ENCODE measurements at regions not wholly inside any gene's neighbourhood (a gene's known extent, or its start where the extent isn't known, plus 50 kb on each side); places are given as distances from the start of the nearest gene placed in this dataset.

GRCh38 chr7:156148995-156149394 lies 336.7 kb upstream of the SHH start:
- intact Hi-C loops (cut with DNase I) = no loop called here
- no peak for DNase-seq

GRCh38 chr7:156148547-156148946 lies 336.3 kb upstream of the SHH start:
- DNase-seq = peak in 1 of 10 donors; percentile 80
- intact Hi-C loops (cut with DNase I) = no loop called here

GRCh38 chr7:156147756-156148504 lies 335.7 kb upstream of the SHH start:
- intact Hi-C loops (cut with DNase I) = no loop called here
- DNase-seq = no peak

- DNase-seq = no peak
- intact Hi-C loops (cut with DNase I) = no loop called here
Observed at GRCh38 chr7:156147104-156147503, 334.8 kb upstream of the SHH start.

DNA sequence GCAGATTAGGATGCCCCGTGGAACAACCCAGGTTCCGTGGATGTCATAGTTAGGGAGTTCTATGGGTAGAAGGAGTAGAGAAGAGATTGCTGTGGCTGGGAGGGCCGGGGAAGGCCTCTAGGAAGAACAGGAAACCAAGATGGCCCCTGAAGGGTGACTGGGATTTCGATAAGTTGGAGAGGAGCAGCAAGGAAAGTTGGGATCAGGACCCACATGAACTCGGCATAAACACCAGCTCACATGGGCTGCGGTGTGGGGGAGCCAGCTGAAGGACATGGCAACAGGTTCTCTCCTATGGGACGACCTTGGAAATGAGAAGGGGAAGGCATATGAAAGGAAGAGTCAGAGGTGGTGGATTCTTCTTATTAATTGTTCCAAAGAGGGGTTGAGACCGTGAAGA lies 333.7 kb upstream of the SHH start:
- intact Hi-C loops (cut with DNase I) = no loop called here

DNA sequence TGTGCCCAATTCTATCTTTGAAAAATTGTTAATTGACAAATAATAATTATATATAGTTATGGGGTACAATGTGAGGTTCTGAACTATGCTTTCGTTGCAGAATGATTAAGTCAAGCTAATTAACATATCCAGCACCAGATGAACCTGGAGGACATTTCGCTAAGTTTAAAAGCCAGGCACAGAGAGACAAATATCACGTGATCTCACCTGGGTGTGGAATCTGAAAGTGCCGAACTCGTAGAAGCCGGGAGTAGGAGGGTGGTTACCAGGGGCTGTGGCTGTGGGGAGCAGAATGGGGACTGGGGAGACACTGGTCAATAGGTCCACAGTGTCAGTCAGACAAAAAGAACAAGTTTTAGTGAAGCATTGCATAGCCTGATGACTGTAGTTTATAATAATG lies 332.9 kb upstream of the SHH start:
- intact Hi-C loops (cut with DNase I) = no loop called here

More for the DNA sequence above, 333.7 kb upstream of the SHH start:
- no peak for DNase-seq

DNA sequence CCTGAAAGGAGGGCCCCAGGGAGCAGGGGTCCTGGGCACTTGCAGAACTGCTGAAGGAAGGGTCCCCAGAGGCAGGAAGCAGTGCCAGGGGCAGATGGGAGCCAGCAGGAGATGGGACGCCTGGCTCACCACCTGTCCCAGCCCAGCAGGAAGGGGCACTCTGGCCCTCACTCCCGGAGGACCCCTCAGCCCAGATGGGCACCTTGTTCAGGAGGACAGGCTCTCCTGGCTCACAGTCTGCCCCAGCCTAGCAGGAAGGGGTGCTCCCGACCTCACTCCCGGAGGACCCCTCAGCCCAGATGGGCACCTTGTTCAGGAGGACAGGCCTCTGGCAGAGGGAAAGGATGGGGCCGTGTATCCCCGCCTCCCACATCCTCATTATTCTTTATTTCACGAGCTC lies 331.4 kb upstream of the SHH start:
- peak in 1 of 10 donors; percentile 62 for DNase-seq
- intact Hi-C loops (cut with DNase I) = no loop called here

More for the DNA sequence above, 332.9 kb upstream of the SHH start:
- DNase-seq = no peak

GRCh38 chr7:156143158-156143557 lies 330.9 kb upstream of the SHH start:
- DNase-seq = peak in 1 of 10 donors; percentile 67
- intact Hi-C loops (cut with DNase I) = no loop called here

GRCh38 chr7:156141941-156142340 lies 329.7 kb upstream of the SHH start:
- intact Hi-C loops (cut with DNase I) = no loop called here

DNA sequence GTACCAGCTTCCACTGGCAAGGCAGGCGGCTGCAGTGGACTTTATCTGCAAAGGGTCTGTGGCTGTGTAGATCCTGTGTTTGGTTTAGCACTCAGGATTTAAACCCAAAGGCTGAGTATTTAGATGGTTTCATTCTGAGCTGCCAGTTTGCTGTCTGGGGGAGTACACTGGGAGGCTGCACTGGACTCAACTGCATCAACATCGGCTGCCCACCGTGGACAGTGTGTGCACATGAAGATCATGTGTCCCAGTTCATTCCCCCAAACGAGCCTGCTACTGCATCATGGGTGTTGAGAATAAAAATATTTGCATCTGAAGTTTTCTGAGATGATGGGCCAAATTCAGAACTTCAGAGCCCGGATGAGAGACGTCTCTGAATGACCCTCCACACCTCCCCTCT lies 328.6 kb upstream of the SHH start:
- intact Hi-C loops (cut with DNase I) = no loop called here

More at GRCh38 chr7:156141941-156142340, 329.7 kb upstream of the SHH start:
- no peak for DNase-seq

DNA sequence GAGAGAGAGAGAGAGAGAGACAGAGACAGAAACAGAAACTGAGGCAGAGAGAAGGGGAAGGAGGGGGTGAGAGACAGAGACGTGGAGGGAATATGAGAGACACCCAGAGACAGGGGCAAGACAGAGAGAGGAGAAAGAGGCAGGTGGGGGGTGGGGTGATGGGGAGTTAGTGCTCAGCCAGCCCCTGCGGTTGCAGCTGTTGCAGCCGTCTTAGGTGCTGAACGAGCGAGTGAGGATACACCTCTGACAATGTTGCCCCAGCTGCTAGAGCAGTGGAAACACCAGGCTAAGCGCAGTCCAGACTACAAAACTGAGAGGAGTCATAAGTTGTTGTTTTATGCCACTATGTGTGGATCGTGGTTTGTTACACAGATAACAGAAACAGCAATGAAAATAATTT lies 328.2 kb upstream of the SHH start:
- DNase-seq = no peak
- intact Hi-C loops (cut with DNase I) = no loop called here

More for the DNA sequence above, 328.6 kb upstream of the SHH start:
- no peak for DNase-seq

GRCh38 chr7:156139633-156140032 lies 327.4 kb upstream of the SHH start:
- intact Hi-C loops (cut with DNase I) = no loop called here
- DNase-seq = no peak

DNA sequence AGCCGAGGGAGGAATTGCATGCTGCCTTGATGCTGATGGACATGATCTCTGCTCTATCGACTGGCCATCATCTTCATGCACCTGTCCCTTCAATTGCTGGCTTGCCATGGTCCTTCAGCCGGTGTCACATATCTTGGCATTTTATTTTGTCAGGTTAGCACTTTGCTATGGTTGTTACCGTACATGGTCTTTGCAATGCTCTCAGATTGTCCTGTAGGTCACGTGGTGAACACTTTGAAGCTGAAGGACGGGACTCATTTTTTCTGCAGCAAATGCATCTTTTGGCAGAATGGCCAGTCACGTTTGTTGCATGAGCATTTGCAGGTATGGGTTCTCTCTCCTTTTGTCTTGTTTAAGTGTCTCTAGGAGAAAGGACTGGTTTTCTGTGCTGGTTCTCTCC lies 326.8 kb upstream of the SHH start:
- DNase-seq = no peak
- intact Hi-C loops (cut with DNase I) = no loop called here

- intact Hi-C loops (cut with DNase I) = no loop called here
- DNase-seq = no peak
Observed at GRCh38 chr7:156131881-156132280, 319.6 kb upstream of the SHH start.

DNA sequence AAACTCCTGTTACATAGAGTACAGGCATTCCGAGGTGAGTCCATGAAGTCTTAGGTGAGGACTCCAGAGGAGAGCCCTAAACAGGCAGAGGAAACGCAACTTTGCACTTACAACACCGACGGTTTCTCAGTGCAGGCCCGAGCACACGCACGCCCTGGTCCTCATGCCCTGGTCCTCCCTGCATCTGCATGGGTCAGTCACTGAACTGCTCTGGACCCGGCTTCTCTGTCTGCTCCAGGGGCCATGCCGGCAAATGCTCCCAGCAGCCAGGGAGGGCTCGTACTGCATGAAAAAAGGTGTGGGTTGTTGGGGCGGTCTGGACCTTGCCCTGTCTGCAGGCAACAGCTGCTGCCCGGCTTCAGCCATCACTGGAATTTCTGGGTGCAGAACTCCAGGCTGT lies 317.3 kb upstream of the SHH start:
- intact Hi-C loops (cut with DNase I) = no loop called here
- no peak for DNase-seq

- intact Hi-C loops (cut with DNase I) = no loop called here
- no peak for DNase-seq
Observed at GRCh38 chr7:156128496-156128895, 316.2 kb upstream of the SHH start.

GRCh38 chr7:156127166-156128134 lies 315.2 kb upstream of the SHH start:
- intact Hi-C loops (cut with DNase I) = no loop called here
- DNase-seq = no peak

- DNase-seq = no peak
- intact Hi-C loops (cut with DNase I) = no loop called here
Observed at GRCh38 chr7:156125841-156126730, 313.8 kb upstream of the SHH start.

DNA sequence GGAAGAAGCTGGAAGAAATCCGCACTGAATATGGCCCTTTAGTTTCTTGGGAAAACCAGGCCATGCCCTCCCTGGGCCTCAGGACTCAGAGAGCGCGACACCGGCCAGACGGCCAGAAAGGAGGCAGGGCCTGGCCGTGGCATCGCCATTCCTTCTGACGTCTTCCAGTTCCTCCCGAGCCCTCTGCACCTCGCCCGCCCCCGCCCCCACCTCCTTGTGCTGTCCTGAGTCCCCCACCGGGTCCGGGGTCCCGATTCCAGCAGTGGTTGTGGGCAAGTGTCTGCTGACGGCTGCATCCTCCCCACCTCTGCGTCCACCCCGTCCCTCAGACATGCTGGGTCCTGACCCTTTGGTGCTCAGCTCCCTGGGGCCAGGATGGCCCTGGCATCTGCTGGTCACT lies 312.1 kb upstream of the SHH start:
- DNase-seq = no peak

DNA sequence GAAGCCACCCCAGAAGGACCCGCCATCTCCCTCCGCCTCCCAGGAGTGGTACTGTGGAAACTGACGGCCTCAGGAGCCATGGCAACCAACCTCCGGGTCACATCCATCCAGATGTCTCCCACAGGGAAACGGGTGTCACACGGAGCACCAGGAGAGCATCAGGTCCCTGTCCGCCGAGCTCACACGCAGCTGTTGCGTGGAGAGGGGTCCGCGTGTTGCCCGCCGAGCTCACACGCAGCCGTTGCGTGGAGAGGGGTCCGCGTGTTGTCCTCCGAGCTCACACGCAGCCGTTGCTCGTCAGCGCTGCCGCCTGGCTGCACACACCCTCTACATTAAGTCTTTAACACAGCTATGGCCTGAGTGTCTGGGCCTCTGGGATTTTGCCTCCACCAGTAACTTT lies 311.1 kb upstream of the SHH start:
- intact Hi-C loops (cut with DNase I) = no loop called here
- DNase-seq = no peak

More for the DNA sequence above, 312.1 kb upstream of the SHH start:
- intact Hi-C loops (cut with DNase I) = no loop called here

Data from posterior cingulate gyrus (tissue), 11 donors.